Mucosa of gallbladder (tissue), 1 donor: ENCODE measurements at regions not wholly inside any gene's neighbourhood (a gene's known extent, or its start where the extent isn't known, plus 50 kb on each side); places are given as distances from the start of the nearest gene placed in this dataset.
"Not testable (repeated sequence)": the region's sequence is repeated elsewhere in the genome, so short reads cannot be mapped to it uniquely, and the experiment has no call there.

Experiments
- DNase-seq: peaks from one replicate; pipeline ENCODE4 v3.0.0-alpha.2; 2020; ENCODE audit warnings: low spot score
- donor health status: DM: no; HTN: no; CAD: no.

GRCh38 chr4:107562316-107562715 lies 157.7 kb downstream of the PAPSS1 start:
- DNase-seq = no peak

- no peak for DNase-seq
Measured at GRCh38 chr4:107561481-107561880, 158.6 kb downstream of the PAPSS1 start.

GRCh38 chr4:107559653-107560052 lies 160.4 kb downstream of the PAPSS1 start:
- no peak for DNase-seq

GRCh38 chr4:107552306-107552705 lies 167.7 kb downstream of the PAPSS1 start:
- DNase-seq = no peak

- no peak for DNase-seq
Measured at GRCh38 chr4:107548211-107548905, 171.7 kb downstream of the PAPSS1 start.

GRCh38 chr4:107546638-107547037 lies 173.4 kb downstream of the PAPSS1 start:
- DNase-seq = no peak

GRCh38 chr4:107541511-107541910 lies 178.5 kb downstream of the PAPSS1 start:
- DNase-seq = no peak

- no peak for DNase-seq
Measured at GRCh38 chr4:107531927-107532326, 188.1 kb downstream of the PAPSS1 start.

GRCh38 chr4:107520368-107520767 lies 199.7 kb downstream of the PAPSS1 start:
- DNase-seq = no peak

GRCh38 chr4:107519053-107519452 lies 201.0 kb downstream of the PAPSS1 start:
- DNase-seq = no peak

GRCh38 chr4:107518076-107518475 lies 202.0 kb downstream of the PAPSS1 start:
- no peak for DNase-seq

- DNase-seq = no peak
Measured at GRCh38 chr4:107512549-107512948, 207.5 kb downstream of the PAPSS1 start.

- no peak for DNase-seq
Measured at GRCh38 chr4:107509615-107510014, 210.4 kb downstream of the PAPSS1 start.

GRCh38 chr4:107500551-107500950 lies 219.5 kb downstream of the PAPSS1 start:
- no peak for DNase-seq

GRCh38 chr4:107497054-107497453 lies 223.0 kb downstream of the PAPSS1 start:
- no peak for DNase-seq

- no peak for DNase-seq
Measured at GRCh38 chr4:107492566-107492965, 227.5 kb downstream of the PAPSS1 start.

GRCh38 chr4:107490116-107490515 lies 229.9 kb downstream of the PAPSS1 start:
- DNase-seq = no peak

- not testable (repeated sequence) for DNase-seq
Measured at GRCh38 chr4:107483621-107484020, 236.4 kb downstream of the PAPSS1 start.

GRCh38 chr4:107482546-107482945 lies 237.5 kb downstream of the PAPSS1 start:
- DNase-seq = no peak

- no peak for DNase-seq
Measured at GRCh38 chr4:107478327-107478980, 241.6 kb downstream of the PAPSS1 start.

GRCh38 chr4:107473126-107473525 lies 246.9 kb downstream of the PAPSS1 start:
- no peak for DNase-seq

GRCh38 chr4:107472265-107472948 lies 247.6 kb downstream of the PAPSS1 start:
- no peak for DNase-seq

GRCh38 chr4:107470173-107470572 lies 249.9 kb downstream of the PAPSS1 start:
- no peak for DNase-seq
